Type B pancreatic cell (in vitro differentiated cells): ENCODE measurements at regions not wholly inside any gene's neighbourhood (a gene's known extent, or its start where the extent isn't known, plus 50 kb on each side); places are given as distances from the start of the nearest gene placed in this dataset.

Experiments
- DNase-seq: peaks from one replicate; pipeline ENCODE4 v3.0.0; 2021; ENCODE audit warnings: mixed read lengths; ENCODE audit not compliant: unreplicated experiment; ENCODE audit errors: extremely low spot score
- H3K27ac Mint-ChIP-seq: 2 replicates; pipeline ENCODE4 v1.8.0; 2021; ENCODE audit warnings: mild to moderate bottlenecking, mixed read lengths
- H3K27me3 Mint-ChIP-seq: 2 replicates; pipeline ENCODE4 v1.8.0; 2021; ENCODE audit warnings: mixed read lengths
- H3K36me3 Mint-ChIP-seq: 2 replicates; pipeline ENCODE4 v1.8.0; 2021; ENCODE audit warnings: mixed read lengths
- H3K4me1 Mint-ChIP-seq: one replicate; pipeline ENCODE4 v1.8.0; 2021; ENCODE audit warnings: mixed read lengths; ENCODE audit not compliant: unreplicated experiment
- H3K4me3 Mint-ChIP-seq: 2 replicates; pipeline ENCODE4 v1.8.0; 2021; ENCODE audit warnings: mild to moderate bottlenecking, mixed read lengths
- H3K9me3 Mint-ChIP-seq: 2 replicates; pipeline ENCODE4 v1.8.0; 2021; ENCODE audit warnings: mixed read lengths
- TF ChIP-seq, protein P1 (sequence below): fragments of 200-600 bp; sonication (generic); conservative IDR thresholded peaks from 2 replicates; pipeline ENCODE4 v1.5.0; 2021; ENCODE audit warnings: antibody characterized with exemption, mild to moderate bottlenecking

DNA sequence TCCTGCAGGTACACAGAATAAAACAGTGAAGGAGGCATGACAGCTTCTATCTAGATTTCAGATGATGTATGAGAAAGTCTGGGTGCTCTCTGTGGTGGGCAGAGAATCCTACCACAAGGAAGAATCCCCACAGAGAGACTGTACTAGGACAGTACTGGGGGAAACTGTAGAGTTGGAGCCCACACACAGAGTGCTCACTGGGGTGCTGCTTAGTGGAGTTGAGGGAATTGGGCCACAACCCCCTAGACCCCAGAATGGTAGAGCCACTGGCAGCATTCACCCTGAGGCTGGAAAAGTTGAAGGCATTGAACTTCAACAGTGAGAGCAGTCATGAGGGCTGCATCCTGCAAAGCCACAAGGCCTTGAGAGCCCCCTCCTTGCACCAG is 62.2 kb upstream of the TNFRSF21 start:
- Mint-ChIP-seq H3K9me3 (no peaks in the 10 kb centered on the region), H3K36me3 (no peaks in the 10 kb centered on the region), H3K4me3 (no peak overlapping the region), H3K4me1 (no peaks in the 10 kb centered on the region), H3K27me3 (peaks cover 5% of the 10 kb centered on the region), H3K27ac (no peak overlapping the region)
- TF ChIP-seq, protein P1, sequence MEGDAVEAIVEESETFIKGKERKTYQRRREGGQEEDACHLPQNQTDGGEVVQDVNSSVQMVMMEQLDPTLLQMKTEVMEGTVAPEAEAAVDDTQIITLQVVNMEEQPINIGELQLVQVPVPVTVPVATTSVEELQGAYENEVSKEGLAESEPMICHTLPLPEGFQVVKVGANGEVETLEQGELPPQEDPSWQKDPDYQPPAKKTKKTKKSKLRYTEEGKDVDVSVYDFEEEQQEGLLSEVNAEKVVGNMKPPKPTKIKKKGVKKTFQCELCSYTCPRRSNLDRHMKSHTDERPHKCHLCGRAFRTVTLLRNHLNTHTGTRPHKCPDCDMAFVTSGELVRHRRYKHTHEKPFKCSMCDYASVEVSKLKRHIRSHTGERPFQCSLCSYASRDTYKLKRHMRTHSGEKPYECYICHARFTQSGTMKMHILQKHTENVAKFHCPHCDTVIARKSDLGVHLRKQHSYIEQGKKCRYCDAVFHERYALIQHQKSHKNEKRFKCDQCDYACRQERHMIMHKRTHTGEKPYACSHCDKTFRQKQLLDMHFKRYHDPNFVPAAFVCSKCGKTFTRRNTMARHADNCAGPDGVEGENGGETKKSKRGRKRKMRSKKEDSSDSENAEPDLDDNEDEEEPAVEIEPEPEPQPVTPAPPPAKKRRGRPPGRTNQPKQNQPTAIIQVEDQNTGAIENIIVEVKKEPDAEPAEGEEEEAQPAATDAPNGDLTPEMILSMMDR = no peak
- DNase-seq = no peak

DNA sequence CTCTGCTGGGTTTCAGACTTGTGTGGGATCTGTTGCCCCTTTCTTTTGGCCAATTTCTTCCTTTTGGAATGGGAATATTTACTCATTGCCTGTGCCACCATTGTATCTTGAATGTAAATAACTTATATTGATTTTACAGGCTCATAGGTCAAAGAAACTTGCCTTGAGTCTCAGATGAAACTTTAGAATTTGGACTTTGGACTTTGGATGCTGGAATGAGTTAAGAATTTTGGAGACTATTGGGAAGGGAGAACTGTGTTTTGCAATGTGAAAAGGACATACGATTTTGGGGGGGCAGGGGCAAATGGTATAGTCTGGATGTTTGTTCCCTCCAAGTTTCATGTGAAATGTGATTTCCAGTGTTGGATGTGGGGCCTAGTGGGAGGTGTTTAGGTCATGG is 62.6 kb upstream of the TNFRSF21 start:
- H3K36me3 Mint-ChIP-seq = no peaks in the 10 kb centered on the region
- H3K27ac Mint-ChIP-seq = no peak overlapping the region
- DNase-seq = no peak
- TF ChIP-seq, protein P1 = no peak
- H3K4me1 Mint-ChIP-seq = no peaks in the 10 kb centered on the region
- H3K27me3 Mint-ChIP-seq = peaks cover 5% of the 10 kb centered on the region
- H3K4me3 Mint-ChIP-seq = no peak overlapping the region
- H3K9me3 Mint-ChIP-seq = no peaks in the 10 kb centered on the region

DNA sequence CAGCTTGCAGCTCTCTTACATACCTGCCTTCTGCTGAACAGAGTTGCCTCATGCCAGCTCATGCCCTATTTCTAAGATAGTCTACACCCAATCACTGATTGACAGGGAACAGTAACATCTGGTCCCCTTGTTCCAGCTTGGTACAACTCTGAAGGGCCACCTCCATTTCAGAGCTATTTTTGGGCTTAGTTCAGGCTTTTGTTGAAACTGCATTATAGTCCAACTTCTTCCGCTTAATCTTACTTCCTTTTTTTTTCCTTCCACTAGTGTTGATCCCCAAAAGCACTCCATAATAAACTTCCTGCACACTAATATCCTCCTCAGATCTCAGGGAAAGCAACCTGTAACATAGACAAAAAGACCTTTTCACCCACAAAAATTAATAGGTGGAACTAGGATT is 65.7 kb upstream of the TNFRSF21 start:
- TF ChIP-seq, protein P1 = no peak
- Mint-ChIP-seq H3K4me3 (no peak overlapping the region), H3K9me3 (no peaks in the 10 kb centered on the region), H3K27me3 (peaks cover 5% of the 10 kb centered on the region), H3K36me3 (no peaks in the 10 kb centered on the region), H3K4me1 (no peaks in the 10 kb centered on the region), H3K27ac (no peak overlapping the region)
- no peak for DNase-seq

DNA sequence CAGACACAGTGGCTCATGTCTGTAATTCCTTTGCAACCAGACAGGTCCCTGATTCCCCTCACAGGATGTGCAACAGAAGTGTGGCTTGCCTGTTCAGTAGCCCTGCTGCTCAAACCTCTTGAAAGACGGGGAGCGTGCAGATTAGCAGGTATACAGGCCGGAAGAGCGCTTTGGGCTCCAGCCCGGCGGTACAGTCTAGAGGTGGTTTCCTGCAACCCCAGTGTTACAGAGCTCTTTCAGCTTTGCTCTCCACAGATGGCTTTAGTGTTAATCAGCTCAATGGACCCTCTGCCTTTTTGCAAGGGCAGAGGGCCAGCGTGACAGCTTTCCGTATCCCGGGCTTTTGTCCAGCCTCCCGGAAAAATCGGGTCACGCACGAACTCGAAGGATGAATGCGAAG is 67.2 kb upstream of the TNFRSF21 start:
- H3K27ac Mint-ChIP-seq = no peak overlapping the region

DNA sequence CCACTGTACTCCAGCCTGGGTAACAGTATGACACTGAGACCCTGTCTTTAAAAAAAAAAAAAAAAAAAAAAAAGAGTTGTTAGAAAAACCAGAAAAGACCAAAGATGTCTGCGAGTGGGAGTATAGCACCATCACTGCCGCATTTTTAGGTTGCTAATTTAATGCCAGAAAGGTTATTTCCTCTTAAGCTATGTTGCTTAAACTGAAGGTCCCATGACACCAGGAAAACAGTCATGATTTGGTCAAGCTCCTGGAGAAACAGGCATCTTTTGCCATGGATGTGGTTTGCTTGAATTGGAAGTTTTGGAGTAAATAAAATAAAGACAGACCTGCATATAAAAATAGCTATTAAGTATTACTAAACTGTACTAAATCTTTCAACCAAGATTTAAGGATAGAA is 68.3 kb upstream of the TNFRSF21 start:
- H3K36me3 Mint-ChIP-seq = no peaks in the 10 kb centered on the region
- H3K4me3 Mint-ChIP-seq = no peak overlapping the region
- no peak for DNase-seq
- H3K4me1 Mint-ChIP-seq = no peaks in the 10 kb centered on the region
- H3K27ac Mint-ChIP-seq = no peak overlapping the region
- TF ChIP-seq, protein P1 = no peak
- peaks cover 5% of the 10 kb centered on the region for H3K27me3 Mint-ChIP-seq
- H3K9me3 Mint-ChIP-seq = no peaks in the 10 kb centered on the region

More for the DNA sequence above, 67.2 kb upstream of the TNFRSF21 start:
- no peak for DNase-seq
- H3K27me3 Mint-ChIP-seq = peaks cover 5% of the 10 kb centered on the region
- H3K4me1 Mint-ChIP-seq = no peaks in the 10 kb centered on the region
- no peaks in the 10 kb centered on the region for H3K36me3 Mint-ChIP-seq
- TF ChIP-seq, protein P1 = no peak
- H3K9me3 Mint-ChIP-seq = no peaks in the 10 kb centered on the region
- no peak overlapping the region for H3K4me3 Mint-ChIP-seq

DNA sequence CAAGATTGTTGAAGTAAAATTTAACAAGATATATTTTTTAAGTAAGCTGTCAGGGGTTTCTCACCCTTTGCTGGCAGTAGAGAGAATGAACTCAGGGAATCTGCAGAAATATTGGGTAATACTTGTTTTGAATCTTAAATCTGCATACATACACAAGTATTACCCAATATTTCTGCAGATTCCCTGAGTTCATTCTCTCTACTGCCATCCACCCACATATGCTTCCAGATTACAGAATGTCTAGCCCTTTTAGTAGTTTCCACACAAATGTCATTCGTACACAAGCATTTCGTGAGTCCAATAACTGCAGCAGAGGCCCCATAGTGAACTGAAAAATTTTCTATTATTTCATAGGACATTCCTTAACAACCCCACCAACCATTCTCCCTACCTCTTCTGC is 69.6 kb upstream of the TNFRSF21 start:
- DNase-seq = no peak
- Mint-ChIP-seq H3K9me3 (no peaks in the 10 kb centered on the region), H3K36me3 (no peaks in the 10 kb centered on the region), H3K27me3 (peaks cover 5% of the 10 kb centered on the region), H3K27ac (no peak overlapping the region), H3K4me1 (no peaks in the 10 kb centered on the region), H3K4me3 (no peak overlapping the region)
- TF ChIP-seq, protein P1 = no peak
